Stomach (tissue), 4 donors: ENCODE measurements at regions not wholly inside any gene's neighbourhood (a gene's known extent, or its start where the extent isn't known, plus 50 kb on each side); places are given as distances from the start of the nearest gene placed in this dataset.
"Not testable (repeated sequence)": the region's sequence is repeated elsewhere in the genome, so short reads cannot be mapped to it uniquely, and the experiment has no call there.

ENCODE experiments used
- EP300 ChIP-seq: sonication (generic); formaldehyde crosslinking; IDR thresholded peaks from one replicate; pipeline ENCODE4 v1.6.1; 2017; ENCODE audit warnings: antibody characterized with exemption
- POLR2A ChIP-seq, 4 donors: fragments of 450-650 bp; IDR thresholded peaks; one replicate each; pipeline ENCODE4 v1.6.1; 2016; ENCODE audit warnings: antibody characterized with exemption in 4 of 4, control low read depth in 2 of 4, mild to moderate bottlenecking in 1 of 4, moderate library complexity in 1 of 4
- POLR2AphosphoS5 ChIP-seq, 3 donors: sonication (generic); formaldehyde crosslinking; IDR thresholded peaks; one replicate each; pipeline ENCODE4 v1.6.1; 2016; ENCODE audit warnings: antibody characterized with exemption in 3 of 3
- TF ChIP-seq, protein P1 (sequence below), 7 experiments: fragments of 450-650 bp in 4 of 7; fragments of 200-600 bp in 3 of 7; sonication (generic) in 3 of 7; IDR thresholded peaks; one replicate each; pipeline ENCODE4 v1.5.1; 2016 to 2019; ENCODE audit warnings: antibody characterized with exemption in 7 of 7, control low read depth in 2 of 7, mild to moderate bottlenecking in 1 of 7

DNA sequence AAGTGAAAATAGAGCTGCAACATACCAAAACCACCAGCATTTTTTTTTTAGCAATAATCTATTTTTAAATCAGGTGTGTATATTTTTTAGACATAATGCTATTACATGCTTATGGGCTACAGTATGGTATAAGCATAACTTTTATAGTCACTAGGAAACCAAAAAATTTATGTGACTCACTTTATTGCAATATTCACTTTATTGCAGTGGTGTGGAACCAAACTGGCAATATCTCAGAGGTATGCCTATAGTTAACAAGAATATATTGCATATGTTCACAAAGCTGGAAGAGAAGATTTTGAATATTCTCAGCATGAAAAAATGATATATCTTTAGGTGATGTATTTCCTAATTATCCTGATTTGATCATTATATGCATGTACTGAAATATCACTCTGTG, 128.8 kb upstream of the PLGLB2 start:
- TF ChIP-seq, protein P1, sequence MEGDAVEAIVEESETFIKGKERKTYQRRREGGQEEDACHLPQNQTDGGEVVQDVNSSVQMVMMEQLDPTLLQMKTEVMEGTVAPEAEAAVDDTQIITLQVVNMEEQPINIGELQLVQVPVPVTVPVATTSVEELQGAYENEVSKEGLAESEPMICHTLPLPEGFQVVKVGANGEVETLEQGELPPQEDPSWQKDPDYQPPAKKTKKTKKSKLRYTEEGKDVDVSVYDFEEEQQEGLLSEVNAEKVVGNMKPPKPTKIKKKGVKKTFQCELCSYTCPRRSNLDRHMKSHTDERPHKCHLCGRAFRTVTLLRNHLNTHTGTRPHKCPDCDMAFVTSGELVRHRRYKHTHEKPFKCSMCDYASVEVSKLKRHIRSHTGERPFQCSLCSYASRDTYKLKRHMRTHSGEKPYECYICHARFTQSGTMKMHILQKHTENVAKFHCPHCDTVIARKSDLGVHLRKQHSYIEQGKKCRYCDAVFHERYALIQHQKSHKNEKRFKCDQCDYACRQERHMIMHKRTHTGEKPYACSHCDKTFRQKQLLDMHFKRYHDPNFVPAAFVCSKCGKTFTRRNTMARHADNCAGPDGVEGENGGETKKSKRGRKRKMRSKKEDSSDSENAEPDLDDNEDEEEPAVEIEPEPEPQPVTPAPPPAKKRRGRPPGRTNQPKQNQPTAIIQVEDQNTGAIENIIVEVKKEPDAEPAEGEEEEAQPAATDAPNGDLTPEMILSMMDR (IDR thresholded peaks at IDR 0.05): not testable (repeated sequence)
- TF ChIP-seq EP300; POLR2AphosphoS5 (IDR thresholded peaks at IDR 0.05); POLR2A (IDR thresholded peaks at IDR 0.05): not testable (repeated sequence)
